Muscle of leg (tissue), 3 donors: ENCODE measurements at regions not wholly inside any gene's neighbourhood (a gene's known extent, or its start where the extent isn't known, plus 50 kb on each side); places are given as distances from the start of the nearest gene placed in this dataset.
"Not testable (repeated sequence)": the region's sequence is repeated elsewhere in the genome, so short reads cannot be mapped to it uniquely, and the experiment has no call there.

Experiments
- DNase-seq: peaks from one replicate; pipeline ENCODE4 v3.0.0; 2013
- H3K27ac ChIP-seq: one replicate; pipeline ENCODE4 v1.5.1; 2013; ENCODE audit warnings: mild to moderate bottlenecking, low read length, control low read depth
- H3K27me3 ChIP-seq: one replicate; pipeline ENCODE4 v1.6.1; 2013; ENCODE audit warnings: low read length; ENCODE audit not compliant: control insufficient read depth, insufficient read depth
- H3K36me3 ChIP-seq: one replicate; pipeline ENCODE4 v1.6.1; 2013; ENCODE audit warnings: low read length; ENCODE audit not compliant: control insufficient read depth, insufficient read depth
- H3K4me1 ChIP-seq: one replicate; pipeline ENCODE4 v1.6.1; 2013; ENCODE audit warnings: low read length; ENCODE audit not compliant: control insufficient read depth, insufficient read depth
- H3K4me3 ChIP-seq: one replicate; pipeline ENCODE4 v1.5.1; 2013; ENCODE audit warnings: low read length, control low read depth
- H3K9me3 ChIP-seq: replicated peaks from 2 replicates; pipeline ENCODE4 v1.6.1; 2013; ENCODE audit warnings: low read depth, low read length; ENCODE audit not compliant: control insufficient read depth
- WGBS: methylation state at CpG from one replicate; pipeline ENCODE4 v1.1.5; 2013; ENCODE audit warnings: missing lambda C conversion rate; ENCODE audit not compliant: insufficient coverage; 5-methylcytosine and 5-hydroxymethylcytosine counted together

GRCh38 chr9:42325142-42325541 is 141.7 kb downstream of the SPATA31A6 start:
- not testable (repeated sequence) for H3K4me3 ChIP-seq, H3K36me3 ChIP-seq, H3K4me1 ChIP-seq, H3K9me3 ChIP-seq, DNase-seq, H3K27ac ChIP-seq, H3K27me3 ChIP-seq

GRCh38 chr9:42325561-42325960 is 142.1 kb downstream of the SPATA31A6 start:
- H3K9me3 ChIP-seq, H3K36me3 ChIP-seq, DNase-seq, H3K27ac ChIP-seq, H3K27me3 ChIP-seq, H3K4me3 ChIP-seq, H3K4me1 ChIP-seq: not testable (repeated sequence)
- WGBS: no CpG with 5 or more reads among the region's 2 CpGs

- H3K4me3 ChIP-seq, H3K27me3 ChIP-seq, H3K4me1 ChIP-seq, H3K9me3 ChIP-seq, H3K27ac ChIP-seq, H3K36me3 ChIP-seq, DNase-seq: not testable (repeated sequence)
- WGBS: no CpG with 5 or more reads among the region's 2 CpGs
Observed at GRCh38 chr9:42326482-42326881, 143.0 kb downstream of the SPATA31A6 start.

- not testable (repeated sequence) for H3K4me3 ChIP-seq, DNase-seq, H3K4me1 ChIP-seq, H3K9me3 ChIP-seq, H3K27ac ChIP-seq, H3K36me3 ChIP-seq, H3K27me3 ChIP-seq
Observed at GRCh38 chr9:42335342-42335741, 151.9 kb downstream of the SPATA31A6 start.

- H3K27me3 ChIP-seq, H3K36me3 ChIP-seq, H3K9me3 ChIP-seq, DNase-seq, H3K27ac ChIP-seq, H3K4me1 ChIP-seq, H3K4me3 ChIP-seq: not testable (repeated sequence)
- no CpG with 5 or more reads among the region's 7 CpGs for WGBS
Observed at GRCh38 chr9:42335984-42336657, 152.7 kb downstream of the SPATA31A6 start.

- not testable (repeated sequence) for H3K4me1 ChIP-seq, H3K4me3 ChIP-seq, DNase-seq, H3K27me3 ChIP-seq, H3K27ac ChIP-seq, H3K36me3 ChIP-seq, H3K9me3 ChIP-seq
- no CpG with 5 or more reads among the region's 4 CpGs for WGBS
Observed at GRCh38 chr9:42338275-42338674, 154.8 kb downstream of the SPATA31A6 start.

- not testable (repeated sequence) for H3K9me3 ChIP-seq, H3K27me3 ChIP-seq
Observed at GRCh38 chr9:42339671-42340434, 156.4 kb downstream of the SPATA31A6 start.

GRCh38 chr9:42340435-42340723 is 156.9 kb downstream of the SPATA31A6 start:
- not testable (repeated sequence) for H3K9me3 ChIP-seq, DNase-seq, H3K27ac ChIP-seq, H3K4me1 ChIP-seq, H3K36me3 ChIP-seq, H3K4me3 ChIP-seq, H3K27me3 ChIP-seq

More at GRCh38 chr9:42339671-42340434, 156.4 kb downstream of the SPATA31A6 start:
- DNase-seq, H3K4me1 ChIP-seq, H3K36me3 ChIP-seq, H3K4me3 ChIP-seq, H3K27ac ChIP-seq: not testable (repeated sequence)
- 89% methylated on average over 1 of the region's 2 CpGs for WGBS

- H3K27me3 ChIP-seq, DNase-seq, H3K27ac ChIP-seq, H3K9me3 ChIP-seq, H3K4me1 ChIP-seq, H3K36me3 ChIP-seq, H3K4me3 ChIP-seq: not testable (repeated sequence)
- WGBS: 71% methylated on average over 3 of the region's 7 CpGs
Observed at GRCh38 chr9:42341860-42342259, 158.4 kb downstream of the SPATA31A6 start.

- H3K9me3 ChIP-seq, H3K4me1 ChIP-seq, H3K4me3 ChIP-seq, DNase-seq, H3K27ac ChIP-seq, H3K36me3 ChIP-seq, H3K27me3 ChIP-seq: not testable (repeated sequence)
- WGBS: 100% methylated on average over 1 of the region's 7 CpGs
Observed at GRCh38 chr9:42342297-42342696, 158.8 kb downstream of the SPATA31A6 start.

GRCh38 chr9:42344508-42344907 is 161.0 kb downstream of the SPATA31A6 start:
- WGBS: 92% methylated on average over 6 of the region's 6 CpGs
- not testable (repeated sequence) for H3K9me3 ChIP-seq, H3K27me3 ChIP-seq, H3K4me1 ChIP-seq, H3K4me3 ChIP-seq, H3K27ac ChIP-seq, H3K36me3 ChIP-seq, DNase-seq
